WTC11 (cell line): ENCODE measurements at regions not wholly inside any gene's neighbourhood (a gene's known extent, or its start where the extent isn't known, plus 50 kb on each side); places are given as distances from the start of the nearest gene placed in this dataset.

ENCODE experiments used
- ERG ChIP-seq: fragments of 250-450 bp; sonication (Bioruptor Pico); IDR thresholded peaks from 2 replicates; pipeline ENCODE4 v1.8.0; 2021; ENCODE audit warnings: mild to moderate bottlenecking
- SMAD4 ChIP-seq: sonication (generic); formaldehyde crosslinking; IDR thresholded peaks from 2 replicates; pipeline ENCODE4 v1.8.0; 2022; ENCODE audit warnings: mild to moderate bottlenecking, missing genetic modification reagents
- USF2 ChIP-seq: sonication (generic); formaldehyde crosslinking; IDR thresholded peaks from 2 replicates; pipeline ENCODE4 v1.8.1; 2023; ENCODE audit warnings: mild to moderate bottlenecking, missing genetic modification reagents, moderate library complexity

- TF ChIP-seq ERG (CRISPR knock-in tag), result no peak
- no peak for TF ChIP-seq SMAD4 (CRISPR knock-in tag)
- no peak for TF ChIP-seq USF2 (CRISPR knock-in tag)
These were observed 377.0 kb downstream of the TLE1 start for GRCh38 chr9:81312346-81312745.
